NCI-H146 treated with DMSO at 0.1 percent for 48 hours (cell line): ENCODE measurements at regions not wholly inside any gene's neighbourhood (a gene's known extent, or its start where the extent isn't known, plus 50 kb on each side); places are given as distances from the start of the nearest gene placed in this dataset.
A peak's percentile ranks its signal among the peaks of the same experiment; 100 is the strongest.

Experiments
- DNase-seq: peaks from one replicate; lab custom pipeline; 2025; ENCODE audit not compliant: unreplicated experiment; lab: John Stamatoyannopoulos, UW

GRCh38 chr22:49322231-49322630, 505.4 kb downstream of the BRD1 start:
- no peak for DNase-seq

- DNase-seq = no peak
These were observed 506.1 kb downstream of the BRD1 start for GRCh38 chr22:49321477-49322055.

GRCh38 chr22:49320714-49321476, 506.8 kb downstream of the BRD1 start:
- no peak for DNase-seq

- no peak for DNase-seq
These were observed 510.3 kb downstream of the BRD1 start for GRCh38 chr22:49317369-49317768.

GRCh38 chr22:49312601-49313000, 515.1 kb downstream of the BRD1 start:
- no peak for DNase-seq

GRCh38 chr22:49310354-49310753, 517.3 kb downstream of the BRD1 start:
- DNase-seq = no peak

GRCh38 chr22:49308300-49308699, 519.4 kb downstream of the BRD1 start:
- no peak for DNase-seq

- DNase-seq = no peak
These were observed 519.8 kb downstream of the BRD1 start for GRCh38 chr22:49307870-49308269.

- DNase-seq = no peak
These were observed 520.2 kb downstream of the BRD1 start for GRCh38 chr22:49307481-49307830.

- DNase-seq = no peak
These were observed 520.8 kb downstream of the BRD1 start for GRCh38 chr22:49306632-49307480.

- no peak for DNase-seq
These were observed 521.6 kb downstream of the BRD1 start for GRCh38 chr22:49305966-49306631.

- peak; percentile 13 for DNase-seq
These were observed 522.3 kb downstream of the BRD1 start for GRCh38 chr22:49305214-49305965.

- no peak for DNase-seq
These were observed 523.8 kb downstream of the BRD1 start for GRCh38 chr22:49303781-49304461.

- no peak for DNase-seq
These were observed 524.5 kb downstream of the BRD1 start for GRCh38 chr22:49303061-49303735.

- DNase-seq = no peak
These were observed 525.1 kb downstream of the BRD1 start for GRCh38 chr22:49302530-49302929.

GRCh38 chr22:49302150-49302460, 525.6 kb downstream of the BRD1 start:
- no peak for DNase-seq

- DNase-seq = no peak
These were observed 526.1 kb downstream of the BRD1 start for GRCh38 chr22:49301398-49302149.

- no peak for DNase-seq
These were observed 526.7 kb downstream of the BRD1 start for GRCh38 chr22:49300951-49301397.

- no peak for DNase-seq
These were observed 527.4 kb downstream of the BRD1 start for GRCh38 chr22:49300241-49300640.
